GM12873 (cell line): ENCODE measurements at regions not wholly inside any gene's neighbourhood (a gene's known extent, or its start where the extent isn't known, plus 50 kb on each side); places are given as distances from the start of the nearest gene placed in this dataset.

ENCODE experiments used
- CTCF ChIP-seq: IDR thresholded peaks from 2 replicates; pipeline ENCODE4 v1.5.1; 2012; ENCODE audit warnings: low read depth, mild to moderate bottlenecking, moderate library complexity, low read length, control low read depth; ENCODE audit not compliant: insufficient read depth; ENCODE audit errors: missing control alignments

DNA sequence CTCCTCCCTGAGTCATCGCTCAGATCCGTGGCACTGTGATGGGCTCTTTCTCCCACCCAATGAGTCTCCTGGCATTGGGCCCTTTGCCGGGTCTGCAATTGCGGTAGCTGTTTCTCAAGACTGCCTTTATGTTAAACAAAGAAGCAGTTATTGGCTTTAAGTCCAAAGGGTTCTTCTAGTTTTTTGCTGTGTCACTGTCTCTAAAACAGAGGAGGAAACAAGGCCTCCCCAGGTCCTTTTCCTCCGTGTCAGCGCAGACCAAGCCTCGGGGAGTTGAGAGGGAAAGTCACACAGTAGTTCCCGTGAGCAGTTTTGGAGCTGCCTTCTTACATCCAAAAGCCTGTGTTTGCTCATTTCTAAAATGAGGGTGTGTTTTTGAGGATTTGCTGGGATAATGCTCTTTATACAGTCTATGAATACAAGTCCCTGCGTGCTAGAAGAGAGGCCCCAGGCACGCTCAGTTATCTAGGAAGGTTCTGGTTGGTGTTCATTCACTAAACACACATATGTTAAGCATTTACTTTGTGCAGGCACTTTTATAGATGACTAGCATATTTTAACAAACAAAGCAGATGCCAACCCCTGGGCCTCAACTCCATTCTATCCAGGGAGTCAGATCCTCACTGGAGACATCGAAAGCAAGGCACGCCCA lies 126.0 kb upstream of the PZP start:
- TF ChIP-seq CTCF = no peak

GRCh38 chr12:9333161-9333560 lies 125.0 kb upstream of the PZP start:
- no peak for TF ChIP-seq CTCF

GRCh38 chr12:9332564-9332963 lies 124.4 kb upstream of the PZP start:
- TF ChIP-seq CTCF = no peak

- peak; percentile 98 for TF ChIP-seq CTCF
These were observed 123.0 kb upstream of the PZP start for GRCh38 chr12:9331218-9331626.

GRCh38 chr12:9329019-9329418 lies 120.8 kb upstream of the PZP start:
- no peak for TF ChIP-seq CTCF

DNA sequence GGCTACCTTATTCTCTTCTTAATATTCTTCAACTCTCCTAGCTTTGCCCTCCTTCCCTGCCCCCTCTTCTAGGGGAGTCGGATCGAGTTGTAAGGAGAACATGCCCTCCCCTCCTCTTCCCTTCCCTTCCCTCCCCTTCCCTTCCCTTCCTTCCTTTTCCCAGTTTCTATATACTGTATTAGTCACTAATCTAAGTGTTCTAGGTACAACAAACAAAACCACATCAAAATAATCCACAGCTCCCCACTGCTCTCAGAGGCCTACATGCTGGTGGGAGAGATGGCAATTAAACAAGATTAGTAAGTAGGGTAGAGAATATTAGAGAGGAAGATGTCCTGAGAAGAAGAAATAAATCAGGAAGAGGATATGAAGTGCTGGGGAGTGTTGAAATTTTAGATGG lies 119.9 kb upstream of the PZP start:
- TF ChIP-seq CTCF = no peak

DNA sequence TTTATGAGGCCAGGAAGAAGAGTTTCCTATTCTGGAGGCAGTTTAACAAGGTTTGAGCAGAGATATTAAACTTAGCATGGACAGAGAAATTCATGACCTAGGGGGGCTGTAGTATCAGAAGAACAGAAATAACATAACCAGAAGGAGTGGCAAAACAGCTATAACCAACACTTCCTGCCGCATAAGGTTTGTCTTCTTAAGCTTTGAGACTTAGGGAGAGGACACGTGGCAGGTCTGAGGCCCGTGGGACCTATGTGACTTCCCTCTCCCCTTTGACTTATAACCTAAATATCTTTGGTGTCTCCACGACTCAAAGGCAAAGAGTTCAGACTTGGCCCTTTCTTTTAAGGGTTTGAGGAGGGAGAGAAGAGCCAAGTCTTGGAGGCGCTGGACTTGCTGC lies 119.1 kb upstream of the PZP start:
- TF ChIP-seq CTCF = no peak
